GM12878 (cell line): ENCODE measurements at regions not wholly inside any gene's neighbourhood (a gene's known extent, or its start where the extent isn't known, plus 50 kb on each side); places are given as distances from the start of the nearest gene placed in this dataset.

Experiments
- ATAC-seq: fragments of 200-7000 bp; cut with Tn5 transposase; 3 replicates; pipeline ENCODE4 v1.9.1; 2020; ENCODE audit warnings: mild to moderate bottlenecking, moderate library complexity
- BruUV-seq: library from RNA; stranded (reverse); fragments of 400-500 nt; replicated peaks from 2 replicates; lab custom pipeline; 2021; lab: Mats Ljungman, UMichigan
- CTCF ChIA-PET: fragments of 300-600 bp; sonication (Branson Sonifier 250); formaldehyde crosslinking; extraction: SDS; loops from one replicate; lab custom pipeline; 2021; ENCODE audit warnings: inconsistent platforms; lab: Yijun Ruan, JAX
- POLR2A ChIA-PET: fragments of 350-600 bp; formaldehyde crosslinking; extraction: SDS; loops from one replicate; lab custom pipeline; 2021; ENCODE audit warnings: inconsistent platforms; lab: Charles Lee
- RAD21 ChIA-PET: fragments of 300-600 bp; sonication (Branson Sonifier 250); formaldehyde crosslinking; loops from one replicate; lab custom pipeline; 2023; ENCODE audit warnings: antibody characterized with exemption; ENCODE audit not compliant: unreplicated experiment; lab: Charles Lee
- SMC1A ChIA-PET: fragments of 300-600 bp; sonication (Branson Sonifier 250); formaldehyde crosslinking; loops from one replicate; lab custom pipeline; 2023; ENCODE audit not compliant: unreplicated experiment, uncharacterized antibody; lab: Charles Lee
- DNase-seq: peaks from one replicate; pipeline ENCODE4 v3.0.0-alpha.2; 2011; ENCODE audit warnings: low read depth, low spot score
- FAIRE-seq: peaks from 3 replicates; lab custom pipeline; 2011; peaks lifted over from hg19 to GRCh38; lab: Jason Lieb, UNC
- H2AFZ ChIP-seq: 2 replicates; pipeline ENCODE4 v1.6.0; 2011; ENCODE audit warnings: low read depth, low read length, control low read depth; ENCODE audit not compliant: control insufficient read depth
- H3K27ac ChIP-seq: 2 replicates; pipeline ENCODE4 v1.5.1; 2011; ENCODE audit warnings: control low read depth; ENCODE audit not compliant: control insufficient read depth, insufficient read depth
- H3K27me3 ChIP-seq, 2 experiments: replicated peaks in 1 of 2; 2 replicates each; pipeline versions ENCODE4 v1.6.0 to v1.6.1; 2011; ENCODE audit warnings: low read length in 1 of 2; ENCODE audit not compliant: control insufficient read depth in 2 of 2, insufficient read depth in 2 of 2
- H3K36me3 ChIP-seq, 2 experiments: 2 replicates each; pipeline ENCODE4 v1.5.1; 2011; ENCODE audit warnings: low read length in 1 of 2; ENCODE audit not compliant: control insufficient read depth in 2 of 2, insufficient read depth in 2 of 2
- H3K4me1 ChIP-seq: 2 replicates; pipeline ENCODE4 v1.6.1; 2011; ENCODE audit warnings: mild to moderate bottlenecking, low read length, moderate library complexity, mixed read lengths; ENCODE audit not compliant: control insufficient read depth, insufficient read depth
- H3K4me2 ChIP-seq: 2 replicates; pipeline ENCODE4 v1.6.0; 2011; ENCODE audit warnings: control low read depth; ENCODE audit not compliant: control insufficient read depth, insufficient read depth
- H3K4me3 ChIP-seq: fragments of 200-600 bp; sonication (generic); 2 replicates; pipeline ENCODE4 v1.5.1; 2016
- H3K79me2 ChIP-seq: 2 replicates; pipeline ENCODE4 v1.6.0; 2011; ENCODE audit warnings: low read length; ENCODE audit not compliant: control insufficient read depth, insufficient read depth
- H3K9ac ChIP-seq: 2 replicates; pipeline ENCODE4 v1.8.0; 2011; ENCODE audit warnings: low read length, control low read depth, mixed read lengths; ENCODE audit not compliant: control insufficient read depth, insufficient read depth
- H3K9me3 ChIP-seq: replicated peaks from 3 replicates; pipeline ENCODE4 v1.5.1; 2011; ENCODE audit warnings: mild to moderate bottlenecking, low read length; ENCODE audit not compliant: control insufficient read depth, insufficient read depth
- H4K20me1 ChIP-seq: 2 replicates; pipeline ENCODE4 v1.6.0; 2011; ENCODE audit not compliant: control insufficient read depth, insufficient read depth
- ASH2L ChIP-seq: fragments of 300-600, 200-600 bp; sonication (generic); IDR thresholded peaks from 2 replicates; pipeline ENCODE4 v1.6.1; 2017; ENCODE audit warnings: low read depth, mild to moderate bottlenecking, borderline replicate concordance
- BCL3 ChIP-seq: IDR thresholded peaks from 2 replicates; pipeline ENCODE4 v1.6.1; 2011; ENCODE audit warnings: borderline replicate concordance, low read depth, mild to moderate bottlenecking, moderate library complexity, low read length; ENCODE audit not compliant: insufficient read depth, poor library complexity, severe bottlenecking
- BHLHE40 ChIP-seq, 2 experiments: fragments of 450-650 bp in 1 of 2; IDR thresholded peaks; 2 replicates each; pipeline ENCODE4 v1.6.1; 2011 to 2017; ENCODE audit warnings: low read depth in 2 of 2, borderline replicate concordance in 1 of 2, improper control_type of control experiment in 1 of 2, low read length in 1 of 2, mild to moderate bottlenecking in 1 of 2
- CHD4 ChIP-seq: fragments of 200-600 bp; sonication (generic); IDR thresholded peaks from 2 replicates; pipeline ENCODE4 v1.6.1; 2016; ENCODE audit warnings: mild to moderate bottlenecking
- CTCF ChIP-seq, 3 experiments: IDR thresholded peaks in 2 of 3; conservative IDR thresholded peaks in 1 of 3; 2 replicates each; pipeline ENCODE4 v1.5.1; 2011; ENCODE audit warnings: low read depth in 3 of 3, low read length in 3 of 3, mild to moderate bottlenecking in 3 of 3, control low read depth in 2 of 3, moderate library complexity in 2 of 3, inconsistent platforms in 1 of 3, mixed read lengths in 1 of 3; ENCODE audit not compliant: control insufficient read depth in 2 of 3, insufficient read depth in 1 of 3; ENCODE audit errors: extremely low read depth in 1 of 3
- GATAD2B ChIP-seq: fragments of 450-650 bp; conservative IDR thresholded peaks from 2 replicates; pipeline ENCODE4 v1.6.1; 2017; ENCODE audit warnings: low read depth, mild to moderate bottlenecking, moderate library complexity
- HDGF ChIP-seq: fragments of 450-650 bp; IDR thresholded peaks from 2 replicates; pipeline ENCODE4 v1.6.1; 2016; ENCODE audit warnings: antibody characterized with exemption
- MYC ChIP-seq: IDR thresholded peaks from 2 replicates; pipeline ENCODE4 v1.6.1; 2011; ENCODE audit warnings: mild to moderate bottlenecking, low read length, moderate library complexity, inconsistent platforms; ENCODE audit not compliant: insufficient read depth, insufficient replicate concordance, insufficient read length, severe bottlenecking
- RCOR1 ChIP-seq: conservative IDR thresholded peaks from 2 replicates; pipeline ENCODE4 v1.6.1; 2012; ENCODE audit warnings: low read depth, low read length, improper control_type of control experiment
- RELA ChIP-seq: fragments of 450-650 bp; IDR thresholded peaks from 2 replicates; pipeline ENCODE4 v1.8.0; 2014; ENCODE audit warnings: borderline replicate concordance; ENCODE audit not compliant: partially characterized antibody
- REST ChIP-seq: IDR thresholded peaks from 2 replicates; pipeline ENCODE4 v1.6.1; 2012; ENCODE audit warnings: mild to moderate bottlenecking, low read depth, low read length
- RFX5 ChIP-seq: IDR thresholded peaks from 2 replicates; pipeline ENCODE4 v1.6.1; 2011; ENCODE audit warnings: low read depth, low read length, improper control_type of control experiment
- TCF12 ChIP-seq: IDR thresholded peaks from 2 replicates; pipeline ENCODE4 v1.6.1; 2011; ENCODE audit warnings: low read depth, mild to moderate bottlenecking, low read length
- ZNF217 ChIP-seq: fragments of 450-650 bp; IDR thresholded peaks from 2 replicates; pipeline ENCODE4 v1.6.1; 2017; ENCODE audit warnings: antibody characterized with exemption, mild to moderate bottlenecking
- ZZZ3 ChIP-seq: IDR thresholded peaks from 2 replicates; pipeline ENCODE4 v1.6.1; 2011; ENCODE audit warnings: low read depth; ENCODE audit not compliant: control insufficient read depth, insufficient read length
- WGBS: methylation state at CpG from one replicate; pipeline ENCODE4 v1.1.6; 2016; ENCODE audit warnings: low lambda C conversion rate; ENCODE audit not compliant: insufficient replicate concordance, insufficient coverage; ENCODE audit errors: missing lambda C conversion rate; 5-methylcytosine and 5-hydroxymethylcytosine counted together
- in situ Hi-C: fragments of 300-500 bp; cut with MboI; formaldehyde crosslinking; loops from 9 replicates; pipeline ENCODE4 v1.14.3; 2018; ENCODE audit warnings: mixed read lengths
- intact Hi-C: fragments of 100-400 bp; cut with micrococcal nuclease; formaldehyde crosslinking; loops from one replicate; pipeline ENCODE4 v1.14.2; 2022; ENCODE audit not compliant: unreplicated experiment

- no peak for TF ChIP-seq RCOR1
- no peak for TF ChIP-seq ZNF217
- no peak for TF ChIP-seq REST
- TF ChIP-seq RELA, result no peak
- TF ChIP-seq CTCF (IDR thresholded peaks at IDR 0.05 in 2 of 3, conservative IDR thresholded peaks at IDR 0.05 in 1 of 3; ENCODE audit: control insufficient read depth in 2 of 3, extremely low read depth in 1 of 3, insufficient read depth in 1 of 3, low read depth in 3 of 3, low read length in 3 of 3), result no peak
- TF ChIP-seq HDGF, result no peak
- no peak for TF ChIP-seq BHLHE40 (IDR thresholded peaks at IDR 0.05; ENCODE audit: borderline replicate concordance in 1 of 2, low read depth in 2 of 2, low read length in 1 of 2)
Observed at GRCh38 chr20:22308934-22309333, 275.4 kb downstream of the FOXA2 start (continued).

GRCh38 chr20:22307409-22307808 lies 277.0 kb downstream of the FOXA2 start:
- intact Hi-C loops (no loop called here), in situ Hi-C loops (no loop called here)
- DNase-seq (no peak), FAIRE-seq (no peak), ATAC-seq (no peak)
- Histone ChIP-seq H4K20me1 (no peaks in the 10 kb centered on the region), H3K27me3 (no peaks in the 10 kb centered on the region), H3K9me3 (no peaks in the 10 kb centered on the region), H3K36me3 (no peaks in the 10 kb centered on the region), H3K4me3 (no peak overlapping the region), H3K27ac (no peak overlapping the region), H3K4me1 (no peaks in the 10 kb centered on the region), H3K4me2 (no peak overlapping the region), H2AFZ (no peak overlapping the region), H3K79me2 (no peaks in the 10 kb centered on the region), H3K9ac (no peak overlapping the region)
- no TSS peak for BruUV-seq
- ChIA-PET SMC1A (interaction anchor here (0.9 kb wide), 1 partner anchor 9 kb away, joined by 3 read pairs; no protein-coding TSS in a partner anchor), CTCF (no interaction called here), POLR2A (no interaction called here), RAD21 (no interaction called here)
- TF ChIP-seq MYC, result no peak
- no peak for TF ChIP-seq ZZZ3
- TF ChIP-seq CHD4, result no peak
- TF ChIP-seq ASH2L, result no peak
- TF ChIP-seq BCL3, result no peak
- no peak for TF ChIP-seq RFX5
- no peak for TF ChIP-seq GATAD2B
- TF ChIP-seq TCF12, result no peak
- WGBS, result 0% methylated on average over 1 of the region's 1 CpG
